Right lobe of liver (tissue), 4 donors: ENCODE measurements at regions not wholly inside any gene's neighbourhood (a gene's known extent, or its start where the extent isn't known, plus 50 kb on each side); places are given as distances from the start of the nearest gene placed in this dataset.

Experiments
- CTCF ChIP-seq, 4 donors: fragments of 200-600 bp in 3 of 4; fragments of 450-650 bp in 1 of 4; IDR thresholded peaks; one replicate each; pipeline versions ENCODE4 v1.5.1 to v1.8.0; 2016 to 2022; ENCODE audit warnings: antibody characterized with exemption in 4 of 4, mild to moderate bottlenecking in 2 of 4
- POLR2A ChIP-seq: fragments of 450-650 bp; IDR thresholded peaks from one replicate; pipeline ENCODE4 v1.6.1; 2017; ENCODE audit warnings: antibody characterized with exemption, mild to moderate bottlenecking
- donor health status: DM: no; HTN: no; CAD: no.
- donor health status: DM: no; HTN: no; CAD: no.
- donor health status: DM: no; HTN: yes; CAD: no.

GRCh38 chr10:65112573-65112972 lies 1591.4 kb downstream of the REEP3 start:
- no peak for TF ChIP-seq CTCF (IDR thresholded peaks at IDR 0.05)
- TF ChIP-seq POLR2A, result no peak
